ENCODE measurements at regions not wholly inside any gene's neighbourhood (a gene's known extent, or its start where the extent isn't known, plus 50 kb on each side); places are given as distances from the start of the nearest gene placed in this dataset.

DNA sequence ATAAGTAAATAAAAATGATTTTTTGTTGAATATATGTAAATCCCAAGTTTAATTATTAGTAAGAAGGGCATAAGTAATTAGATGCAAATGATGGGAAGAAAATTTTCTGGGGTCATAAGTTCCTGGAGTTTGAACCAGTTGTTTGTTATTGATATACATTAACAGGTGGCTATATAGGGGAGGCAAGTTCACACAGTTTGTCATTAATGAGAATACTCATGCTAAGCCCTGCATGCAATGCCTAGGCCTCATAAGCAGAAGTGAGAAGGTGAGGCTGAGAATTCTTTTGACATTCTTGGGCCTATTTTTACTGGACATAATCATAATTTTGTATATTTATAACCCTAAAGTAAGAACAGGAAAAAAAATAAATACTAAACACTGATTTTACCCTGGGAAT, 1210.7 kb upstream of the PCDH9 start:
- DNase-seq (ENCODE audit: low spot score): no peak
- Histone ChIP-seq H2AK5ac (ENCODE audit: low read depth, low read length) (no peak overlapping the region), H2BK12ac (ENCODE audit: low read length) (no peak overlapping the region), H3K27me3 (ENCODE audit: control insufficient read depth in 3 of 3, insufficient read depth in 3 of 3, low read depth in 1 of 3, low read length in 3 of 3) (no peaks in the 10 kb centered on the region), H3K79me1 (ENCODE audit: low read depth, low read length) (no peaks in the 10 kb centered on the region), H2BK15ac (ENCODE audit: low read length) (no peak overlapping the region), H4K8ac (ENCODE audit: low read depth, low read length) (no peak overlapping the region), H3K4me3 (ENCODE audit: low read length in 2 of 2) (no peak overlapping the region), H3K36me3 (replicated peaks in 1 of 2; ENCODE audit: control insufficient read depth in 2 of 2, insufficient read depth in 2 of 2, low read length in 2 of 2) (no peaks in the 10 kb centered on the region), H3K4ac (ENCODE audit: low read length) (no peak overlapping the region), H4K91ac (ENCODE audit: low read depth, low read length, poor library complexity) (no peak overlapping the region), H3K9me3 (replicated peaks in 1 of 2; ENCODE audit: control insufficient read depth in 2 of 2, insufficient read depth in 1 of 2, low read depth in 1 of 2, low read length in 2 of 2) (no peaks in the 10 kb centered on the region), H2BK120ac (ENCODE audit: low read depth, low read length) (no peak overlapping the region), H3K9ac (ENCODE audit: low read depth, low read length, poor library complexity) (no peak overlapping the region), H3K4me1 (ENCODE audit: control insufficient read depth in 2 of 2, insufficient read depth in 1 of 2, low read depth in 1 of 2, low read length in 2 of 2) (no peaks in the 10 kb centered on the region), H2AFZ (ENCODE audit: low read length) (no peak overlapping the region), H3K27ac (replicated peaks; ENCODE audit: low read length) (no peak overlapping the region), H3K4me2 (ENCODE audit: insufficient read depth, low read length, poor library complexity, severe bottlenecking) (no peak overlapping the region), H3K14ac (ENCODE audit: low read length) (no peak overlapping the region), H2BK5ac (ENCODE audit: low read length) (no peak overlapping the region), H3K23ac (ENCODE audit: low read depth, low read length, poor library complexity) (no peak overlapping the region), H3K18ac (ENCODE audit: low read length) (no peak overlapping the region)

DNA sequence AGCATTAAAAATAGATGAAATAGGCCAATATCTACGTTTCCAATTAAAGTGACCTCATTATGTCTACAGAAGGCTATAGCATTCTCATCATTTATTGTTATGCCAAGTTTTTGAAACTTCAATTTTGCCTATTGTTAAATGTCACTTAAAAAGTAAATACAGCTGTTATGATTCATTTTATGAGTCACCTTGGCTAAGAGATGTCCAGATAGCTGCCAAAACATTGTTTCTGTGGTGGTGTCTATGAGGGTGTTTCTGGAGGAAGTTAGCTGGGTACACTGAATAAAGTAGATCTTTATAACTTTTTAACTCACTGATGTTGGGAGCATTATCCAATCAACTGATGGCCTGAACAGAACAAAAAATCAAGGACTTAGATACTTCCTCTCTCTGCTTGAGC, 1209.7 kb upstream of the PCDH9 start:
- no peak overlapping the region for H3K4ac ChIP-seq (ENCODE audit: low read length)
- no peak overlapping the region for H3K18ac ChIP-seq (ENCODE audit: low read length)
- no peak overlapping the region for H2BK120ac ChIP-seq (ENCODE audit: low read depth, low read length)
- no peaks in the 10 kb centered on the region for H3K36me3 ChIP-seq (replicated peaks in 1 of 2; ENCODE audit: control insufficient read depth in 2 of 2, insufficient read depth in 2 of 2, low read length in 2 of 2)
- no peak overlapping the region for H2BK15ac ChIP-seq (ENCODE audit: low read length)
- H3K9me3 ChIP-seq (replicated peaks in 1 of 2; ENCODE audit: control insufficient read depth in 2 of 2, insufficient read depth in 1 of 2, low read depth in 1 of 2, low read length in 2 of 2): no peaks in the 10 kb centered on the region
- no CpG with 5 or more reads among the region's 1 CpG for WGBS, 2 donors (ENCODE audit: extremely low coverage in 2 of 2, insufficient read length in 2 of 2, insufficient replicate concordance in 1 of 2)
- no peak overlapping the region for H3K14ac ChIP-seq (ENCODE audit: low read length)
- H3K79me1 ChIP-seq (ENCODE audit: low read depth, low read length): no peaks in the 10 kb centered on the region
- H2BK12ac ChIP-seq (ENCODE audit: low read length): no peak overlapping the region
- H3K23ac ChIP-seq (ENCODE audit: low read depth, low read length, poor library complexity): no peak overlapping the region
- no peak overlapping the region for H2BK5ac ChIP-seq (ENCODE audit: low read length)
- H2AK5ac ChIP-seq (ENCODE audit: low read depth, low read length): no peak overlapping the region
- no peak overlapping the region for H4K8ac ChIP-seq (ENCODE audit: low read depth, low read length)
- H3K4me3 ChIP-seq (ENCODE audit: low read length in 2 of 2): no peak overlapping the region
- no peak overlapping the region for H3K27ac ChIP-seq (replicated peaks; ENCODE audit: low read length)
- H3K4me2 ChIP-seq (ENCODE audit: insufficient read depth, low read length, poor library complexity, severe bottlenecking): no peak overlapping the region
- no peak for DNase-seq (ENCODE audit: low spot score)
- no peaks in the 10 kb centered on the region for H3K4me1 ChIP-seq (ENCODE audit: control insufficient read depth in 2 of 2, insufficient read depth in 1 of 2, low read depth in 1 of 2, low read length in 2 of 2)
- H4K91ac ChIP-seq (ENCODE audit: low read depth, low read length, poor library complexity): no peak overlapping the region
- H3K27me3 ChIP-seq (ENCODE audit: control insufficient read depth in 3 of 3, insufficient read depth in 3 of 3, low read depth in 1 of 3, low read length in 3 of 3): no peaks in the 10 kb centered on the region
- no peak overlapping the region for H2AFZ ChIP-seq (ENCODE audit: low read length)
- no peak overlapping the region for H3K9ac ChIP-seq (ENCODE audit: low read depth, low read length, poor library complexity)

DNA sequence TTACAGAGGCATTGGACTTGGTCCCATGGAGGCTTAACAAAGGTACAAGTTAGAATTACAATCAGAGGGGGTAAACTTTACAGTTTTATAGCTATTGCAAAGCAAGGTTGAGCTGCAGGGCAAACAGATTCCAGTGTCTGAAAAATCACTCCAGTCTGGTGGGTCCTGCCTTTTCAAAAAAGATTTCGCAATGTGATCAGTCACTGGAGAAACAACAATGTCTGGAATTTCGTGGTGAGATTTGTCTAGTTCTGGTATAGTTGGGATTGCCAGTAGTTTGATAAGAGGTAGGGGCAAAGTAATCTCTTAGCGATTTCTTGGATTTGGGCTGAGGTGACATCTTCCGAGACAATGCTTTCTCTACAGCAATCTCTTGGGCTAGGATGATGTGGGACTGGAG, 1198.2 kb upstream of the PCDH9 start:
- no CpG with 5 or more reads among the region's 4 CpGs for WGBS, 2 donors (ENCODE audit: extremely low coverage in 2 of 2, insufficient read length in 2 of 2, insufficient replicate concordance in 1 of 2)
- Histone ChIP-seq H3K4me1 (ENCODE audit: control insufficient read depth in 2 of 2, insufficient read depth in 1 of 2, low read depth in 1 of 2, low read length in 2 of 2) (no peaks in the 10 kb centered on the region), H4K8ac (ENCODE audit: low read depth, low read length) (no peak overlapping the region), H3K9me3 (replicated peaks in 1 of 2; ENCODE audit: control insufficient read depth in 2 of 2, insufficient read depth in 1 of 2, low read depth in 1 of 2, low read length in 2 of 2) (no peaks in the 10 kb centered on the region), H2BK5ac (ENCODE audit: low read length) (no peak overlapping the region), H3K27ac (replicated peaks; ENCODE audit: low read length) (no peak overlapping the region), H2AFZ (ENCODE audit: low read length) (peak overlapping the region; percentile 5), H3K27me3 (ENCODE audit: control insufficient read depth in 3 of 3, insufficient read depth in 3 of 3, low read depth in 1 of 3, low read length in 3 of 3) (no peaks in the 10 kb centered on the region), H3K14ac (ENCODE audit: low read length) (no peak overlapping the region), H3K23ac (ENCODE audit: low read depth, low read length, poor library complexity) (no peak overlapping the region), H3K4me2 (ENCODE audit: insufficient read depth, low read length, poor library complexity, severe bottlenecking) (no peak overlapping the region), H4K91ac (ENCODE audit: low read depth, low read length, poor library complexity) (no peak overlapping the region), H2BK120ac (ENCODE audit: low read depth, low read length) (no peak overlapping the region), H3K79me1 (ENCODE audit: low read depth, low read length) (no peaks in the 10 kb centered on the region), H3K18ac (ENCODE audit: low read length) (no peak overlapping the region), H3K4ac (ENCODE audit: low read length) (no peak overlapping the region), H3K9ac (ENCODE audit: low read depth, low read length, poor library complexity) (no peak overlapping the region), H3K36me3 (replicated peaks in 1 of 2; ENCODE audit: control insufficient read depth in 2 of 2, insufficient read depth in 2 of 2, low read length in 2 of 2) (no peaks in the 10 kb centered on the region), H3K4me3 (ENCODE audit: low read length in 2 of 2) (no peak overlapping the region), H2BK12ac (ENCODE audit: low read length) (no peak overlapping the region), H2BK15ac (ENCODE audit: low read length) (no peak overlapping the region), H2AK5ac (ENCODE audit: low read depth, low read length) (no peak overlapping the region)
- DNase-seq (ENCODE audit: low spot score): no peak

DNA sequence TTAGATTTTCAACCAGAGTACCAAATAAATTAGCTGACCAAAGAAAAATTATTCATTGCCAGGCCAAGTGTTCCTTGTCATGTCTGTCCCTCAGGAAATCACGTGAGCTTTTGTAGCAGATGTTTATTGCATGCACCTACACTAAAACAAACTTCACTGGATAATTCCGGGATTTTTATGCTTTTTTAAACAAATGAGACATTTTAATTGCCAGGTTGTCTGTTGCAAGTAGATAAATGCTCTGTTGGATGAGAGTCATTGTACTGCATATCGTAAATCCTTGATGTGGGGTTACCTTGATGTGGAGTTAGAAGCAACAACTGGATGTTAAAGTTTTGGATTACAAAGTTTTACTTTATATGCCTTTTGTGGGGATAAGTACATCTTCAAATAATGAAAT, 1187.7 kb upstream of the PCDH9 start:
- no peak for DNase-seq (ENCODE audit: low spot score)
- Histone ChIP-seq H3K14ac (ENCODE audit: low read length) (no peak overlapping the region), H2AFZ (ENCODE audit: low read length) (no peak overlapping the region), H3K18ac (ENCODE audit: low read length) (no peak overlapping the region), H3K36me3 (replicated peaks in 1 of 2; ENCODE audit: control insufficient read depth in 2 of 2, insufficient read depth in 2 of 2, low read length in 2 of 2) (no peaks in the 10 kb centered on the region), H3K9me3 (replicated peaks in 1 of 2; ENCODE audit: control insufficient read depth in 2 of 2, insufficient read depth in 1 of 2, low read depth in 1 of 2, low read length in 2 of 2) (peaks cover 0 to 4% of the 10 kb centered on the region in 2 donors), H3K4me1 (ENCODE audit: control insufficient read depth in 2 of 2, insufficient read depth in 1 of 2, low read depth in 1 of 2, low read length in 2 of 2) (no peaks in the 10 kb centered on the region), H3K23ac (ENCODE audit: low read depth, low read length, poor library complexity) (no peak overlapping the region), H2BK120ac (ENCODE audit: low read depth, low read length) (no peak overlapping the region), H3K4me2 (ENCODE audit: insufficient read depth, low read length, poor library complexity, severe bottlenecking) (no peak overlapping the region), H2BK15ac (ENCODE audit: low read length) (no peak overlapping the region), H3K27me3 (ENCODE audit: control insufficient read depth in 3 of 3, insufficient read depth in 3 of 3, low read depth in 1 of 3, low read length in 3 of 3) (no peaks in the 10 kb centered on the region), H3K27ac (replicated peaks; ENCODE audit: low read length) (no peak overlapping the region), H4K8ac (ENCODE audit: low read depth, low read length) (no peak overlapping the region), H3K4ac (ENCODE audit: low read length) (no peak overlapping the region), H2BK5ac (ENCODE audit: low read length) (no peak overlapping the region), H3K4me3 (ENCODE audit: low read length in 2 of 2) (no peak overlapping the region), H3K79me1 (ENCODE audit: low read depth, low read length) (no peaks in the 10 kb centered on the region), H4K91ac (ENCODE audit: low read depth, low read length, poor library complexity) (no peak overlapping the region), H2AK5ac (ENCODE audit: low read depth, low read length) (no peak overlapping the region), H3K9ac (ENCODE audit: low read depth, low read length, poor library complexity) (no peak overlapping the region), H2BK12ac (ENCODE audit: low read length) (no peak overlapping the region)
- no CpG with 5 or more reads among the region's 3 CpGs for WGBS, 2 donors (ENCODE audit: extremely low coverage in 2 of 2, insufficient read length in 2 of 2, insufficient replicate concordance in 1 of 2)
